ENCODE measurements at regions not wholly inside any gene's neighbourhood (a gene's known extent, or its start where the extent isn't known, plus 50 kb on each side); places are given as distances from the start of the nearest gene placed in this dataset.

GRCh38 chr3:46089237-46090011, 62.1 kb upstream of the XCR1 start:
- DNase-seq = no peak

- no peak for DNase-seq
These were observed 60.6 kb upstream of the XCR1 start for GRCh38 chr3:46087871-46088270.

GRCh38 chr3:46086986-46087385, 59.7 kb upstream of the XCR1 start:
- DNase-seq = no peak

GRCh38 chr3:46086083-46086437, 58.8 kb upstream of the XCR1 start:
- no peak for DNase-seq

GRCh38 chr3:46085421-46086082, 58.3 kb upstream of the XCR1 start:
- no peak for DNase-seq

- no peak for DNase-seq
These were observed 56.7 kb upstream of the XCR1 start for GRCh38 chr3:46083956-46084355.

GRCh38 chr3:46082849-46083248, 55.6 kb upstream of the XCR1 start:
- DNase-seq = no peak

- DNase-seq = no peak
These were observed 54.7 kb upstream of the XCR1 start for GRCh38 chr3:46082021-46082420.

- no peak for DNase-seq
These were observed 53.7 kb upstream of the XCR1 start for GRCh38 chr3:46080969-46081345.

- DNase-seq = no peak
These were observed 53.1 kb upstream of the XCR1 start for GRCh38 chr3:46080124-46080968.

- peak; percentile 89 to 96 for DNase-seq
These were observed 51.6 kb upstream of the XCR1 start for GRCh38 chr3:46078712-46079400.
